ENCODE measurements at regions not wholly inside any gene's neighbourhood (a gene's known extent, or its start where the extent isn't known, plus 50 kb on each side); places are given as distances from the start of the nearest gene placed in this dataset.

GRCh38 chr7:48703466-48703865, 220.9 kb upstream of the CDC14C start:
- Histone ChIP-seq H3K27me3 (ENCODE audit: insufficient read depth in 3 of 3, low read length in 2 of 3) (no peaks in the 10 kb centered on the region), H3K4me1 (no peaks in the 10 kb centered on the region), H3K27ac (no peak overlapping the region), H3K9me3 (no peaks in the 10 kb centered on the region), H3K36me3 (ENCODE audit: insufficient read depth in 1 of 2, low read depth in 1 of 2) (no peaks in the 10 kb centered on the region), H3K4me3 (no peak overlapping the region)
- DNase-seq (no peak), ATAC-seq (no peak)
- WGBS, 3 donors: 76 to 78% (median 78%) methylated on average over 5 of the region's 5 CpGs
- intact Hi-C loops (cut with DNase I): no loop called here
- TF ChIP-seq, protein P1, sequence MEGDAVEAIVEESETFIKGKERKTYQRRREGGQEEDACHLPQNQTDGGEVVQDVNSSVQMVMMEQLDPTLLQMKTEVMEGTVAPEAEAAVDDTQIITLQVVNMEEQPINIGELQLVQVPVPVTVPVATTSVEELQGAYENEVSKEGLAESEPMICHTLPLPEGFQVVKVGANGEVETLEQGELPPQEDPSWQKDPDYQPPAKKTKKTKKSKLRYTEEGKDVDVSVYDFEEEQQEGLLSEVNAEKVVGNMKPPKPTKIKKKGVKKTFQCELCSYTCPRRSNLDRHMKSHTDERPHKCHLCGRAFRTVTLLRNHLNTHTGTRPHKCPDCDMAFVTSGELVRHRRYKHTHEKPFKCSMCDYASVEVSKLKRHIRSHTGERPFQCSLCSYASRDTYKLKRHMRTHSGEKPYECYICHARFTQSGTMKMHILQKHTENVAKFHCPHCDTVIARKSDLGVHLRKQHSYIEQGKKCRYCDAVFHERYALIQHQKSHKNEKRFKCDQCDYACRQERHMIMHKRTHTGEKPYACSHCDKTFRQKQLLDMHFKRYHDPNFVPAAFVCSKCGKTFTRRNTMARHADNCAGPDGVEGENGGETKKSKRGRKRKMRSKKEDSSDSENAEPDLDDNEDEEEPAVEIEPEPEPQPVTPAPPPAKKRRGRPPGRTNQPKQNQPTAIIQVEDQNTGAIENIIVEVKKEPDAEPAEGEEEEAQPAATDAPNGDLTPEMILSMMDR (IDR thresholded peaks at IDR 0.05): no peak

DNA sequence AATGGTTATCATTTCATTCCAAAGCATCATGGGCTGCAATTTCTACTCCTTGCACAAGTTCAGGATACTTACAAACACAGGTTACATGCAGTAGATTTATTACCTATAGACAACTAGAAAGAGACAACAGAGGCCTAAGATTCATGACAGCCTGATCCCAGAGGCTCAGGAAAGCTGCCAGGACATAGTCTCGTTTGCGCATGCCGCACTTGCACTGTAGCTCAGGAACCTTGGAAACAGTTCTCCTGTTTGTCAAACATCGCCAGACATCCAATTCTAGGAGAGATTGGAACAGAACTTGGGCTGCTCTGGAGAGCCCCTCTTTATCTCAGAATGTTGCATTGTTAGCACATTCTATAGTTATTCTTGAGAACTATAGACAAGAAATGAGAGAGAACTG, 216.2 kb upstream of the CDC14C start:
- Histone ChIP-seq H3K9me3 (no peaks in the 10 kb centered on the region), H3K27me3 (ENCODE audit: insufficient read depth in 3 of 3, low read length in 2 of 3) (no peaks in the 10 kb centered on the region), H3K4me3 (no peak overlapping the region), H3K4me1 (no peaks in the 10 kb centered on the region), H3K27ac (no peak overlapping the region), H3K36me3 (ENCODE audit: insufficient read depth in 1 of 2, low read depth in 1 of 2) (no peaks in the 10 kb centered on the region)
- TF ChIP-seq, protein P1 (IDR thresholded peaks at IDR 0.05): no peak
- ATAC-seq (no peak), DNase-seq (no peak)
- intact Hi-C loops (cut with DNase I): no loop called here
- 59 to 62% (median 62%) methylated on average over 4 of the region's 4 CpGs for WGBS, 3 donors

DNA sequence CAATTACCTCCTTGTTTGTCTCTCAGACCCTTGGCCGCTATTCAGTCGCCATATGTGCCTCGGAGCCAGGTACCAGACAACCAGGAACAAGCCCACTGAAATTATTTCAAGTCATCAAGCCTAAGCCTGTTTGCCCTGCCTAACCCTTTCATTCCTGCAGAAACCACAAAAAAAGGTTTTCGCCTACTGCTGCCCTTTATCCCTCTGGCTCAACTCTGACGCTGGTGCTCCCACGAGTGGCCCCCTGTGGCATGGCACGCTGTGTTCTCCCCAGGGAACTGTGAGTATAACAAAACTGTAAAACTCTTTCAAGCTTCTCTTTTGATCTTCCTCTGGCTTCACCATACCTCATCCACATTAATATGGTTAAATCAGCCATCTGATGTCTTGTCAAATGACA, 215.7 kb upstream of the CDC14C start:
- H3K4me1 ChIP-seq: no peaks in the 10 kb centered on the region
- intact Hi-C loops (cut with DNase I): no loop called here
- no peaks in the 10 kb centered on the region for H3K36me3 ChIP-seq (ENCODE audit: insufficient read depth in 1 of 2, low read depth in 1 of 2)
- H3K4me3 ChIP-seq: no peak overlapping the region
- 24 to 31% (median 31%) methylated on average over 7 of the region's 7 CpGs for WGBS, 3 donors
- ATAC-seq (no peak), DNase-seq (no peak)
- no peaks in the 10 kb centered on the region for H3K9me3 ChIP-seq
- H3K27ac ChIP-seq: no peak overlapping the region
- TF ChIP-seq, protein P1 (IDR thresholded peaks at IDR 0.05): no peak
- no peaks in the 10 kb centered on the region for H3K27me3 ChIP-seq (ENCODE audit: insufficient read depth in 3 of 3, low read length in 2 of 3)

GRCh38 chr7:48710995-48711394, 213.4 kb upstream of the CDC14C start:
- no peaks in the 10 kb centered on the region for H3K9me3 ChIP-seq
- TF ChIP-seq, protein P1 (IDR thresholded peaks at IDR 0.05): no peak
- intact Hi-C loops (cut with DNase I): no loop called here

DNA sequence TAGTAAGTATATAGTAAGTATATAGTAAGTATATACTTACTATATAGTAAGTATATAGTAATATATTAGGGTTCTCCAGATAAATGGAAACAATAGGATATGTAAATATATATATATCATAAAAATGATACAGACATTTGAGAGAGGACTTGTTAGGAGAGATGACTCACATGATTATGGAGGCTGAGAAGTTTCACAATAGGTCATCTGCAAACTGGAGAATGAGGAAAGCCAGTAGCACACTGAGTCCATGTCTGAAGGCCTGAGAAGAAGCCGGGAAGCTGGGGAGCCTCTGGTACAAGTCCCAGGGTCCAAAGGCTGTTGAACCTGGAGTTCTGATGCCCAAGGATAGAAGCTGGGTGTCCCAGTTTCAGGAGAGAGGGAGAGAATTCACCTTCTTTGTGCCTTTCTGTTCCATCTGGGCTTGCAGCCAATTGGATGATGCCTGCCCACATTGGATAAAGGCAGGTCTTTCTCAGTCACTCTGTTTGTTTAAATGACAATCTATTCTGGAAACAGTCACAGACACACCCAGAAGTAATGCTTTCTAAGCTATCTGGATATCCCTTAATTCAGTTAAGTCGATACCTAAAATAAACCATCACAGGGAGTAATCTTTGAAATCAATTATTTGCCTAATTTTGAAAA, 205.5 kb upstream of the CDC14C start:
- H3K9me3 ChIP-seq: no peaks in the 10 kb centered on the region
- DNase-seq (no peak), ATAC-seq (no peak)
- intact Hi-C loops (cut with DNase I): no loop called here
- 70 to 78% (median 72%) methylated on average over 2 of the region's 2 CpGs for WGBS, 3 donors
- H3K4me1 ChIP-seq: no peaks in the 10 kb centered on the region
- TF ChIP-seq, protein P1 (IDR thresholded peaks at IDR 0.05): no peak
- H3K36me3 ChIP-seq (ENCODE audit: insufficient read depth in 1 of 2, low read depth in 1 of 2): no peaks in the 10 kb centered on the region
- H3K4me3 ChIP-seq: no peak overlapping the region
- no peak overlapping the region for H3K27ac ChIP-seq
- H3K27me3 ChIP-seq (ENCODE audit: insufficient read depth in 3 of 3, low read length in 2 of 3): no peaks in the 10 kb centered on the region

More at GRCh38 chr7:48710995-48711394, 213.4 kb upstream of the CDC14C start:
- Histone ChIP-seq H3K27me3 (ENCODE audit: insufficient read depth in 3 of 3, low read length in 2 of 3) (no peaks in the 10 kb centered on the region), H3K4me3 (no peak overlapping the region), H3K36me3 (ENCODE audit: insufficient read depth in 1 of 2, low read depth in 1 of 2) (no peaks in the 10 kb centered on the region), H3K4me1 (no peaks in the 10 kb centered on the region), H3K27ac (no peak overlapping the region)
- no peak for ATAC-seq
- no peak for DNase-seq
- WGBS, 3 donors: 47 to 55% (median 54%) methylated on average over 2 of the region's 2 CpGs

All from psoas muscle (tissue), 7 donors.